Activated naive CD4-positive, alpha-beta T cell treated with anti-CD3 and anti-CD28 coated beads, Interleukin-2, amount 10 ng/mL, durations not matched to agents 7 days and 5 days (primary cell): ENCODE measurements at regions not wholly inside any gene's neighbourhood (a gene's known extent, or its start where the extent isn't known, plus 50 kb on each side); places are given as distances from the start of the nearest gene placed in this dataset.
"Not testable (repeated sequence)": the region's sequence is repeated elsewhere in the genome, so short reads cannot be mapped to it uniquely, and the experiment has no call there.

Experiments used
- CTCF ChIA-PET: fragments of 350-600 bp; sonication (Branson Sonifier 250); formaldehyde crosslinking; loops from one replicate; lab custom pipeline; 2021; ENCODE audit warnings: antibody characterized with exemption; lab: Charles Lee
- DNase-seq: peaks from one replicate; pipeline ENCODE4 v3.0.0-alpha.2; 2020
- H3K27ac Mint-ChIP-seq: one replicate; pipeline ENCODE4 v1.8.0; 2021; ENCODE audit warnings: mild to moderate bottlenecking, moderate library complexity, mixed read lengths
- H3K27me3 Mint-ChIP-seq: one replicate; pipeline ENCODE4 v1.8.0; 2021; ENCODE audit warnings: mild to moderate bottlenecking, mixed read lengths
- H3K36me3 Mint-ChIP-seq: one replicate; pipeline ENCODE4 v1.8.0; 2021; ENCODE audit warnings: mixed read lengths
- H3K4me1 Mint-ChIP-seq: one replicate; pipeline ENCODE4 v1.8.0; 2021; ENCODE audit warnings: mixed read lengths
- H3K4me3 Mint-ChIP-seq: one replicate; pipeline ENCODE4 v1.8.0; 2021; ENCODE audit warnings: mild to moderate bottlenecking, moderate library complexity, mixed read lengths
- H3K9me3 Mint-ChIP-seq: one replicate; pipeline ENCODE4 v1.8.0; 2021; ENCODE audit warnings: mixed read lengths

GRCh38 chr19:30066781-30067759, 125.0 kb downstream of the URI1 start:
- no peaks in the 10 kb centered on the region for H3K4me1 Mint-ChIP-seq
- no peaks in the 10 kb centered on the region for H3K9me3 Mint-ChIP-seq
- no peak overlapping the region for H3K4me3 Mint-ChIP-seq
- no peak for DNase-seq
- no peaks in the 10 kb centered on the region for H3K36me3 Mint-ChIP-seq
- no peaks in the 10 kb centered on the region for H3K27me3 Mint-ChIP-seq
- CTCF ChIA-PET: no interaction called here
- H3K27ac Mint-ChIP-seq: no peak overlapping the region

GRCh38 chr19:30067956-30068506, 126.0 kb downstream of the URI1 start:
- H3K36me3 Mint-ChIP-seq, H3K4me1 Mint-ChIP-seq, DNase-seq, H3K4me3 Mint-ChIP-seq, H3K9me3 Mint-ChIP-seq, H3K27me3 Mint-ChIP-seq, H3K27ac Mint-ChIP-seq, CTCF ChIA-PET: not testable (repeated sequence)

- H3K27ac Mint-ChIP-seq: no peak overlapping the region
- no peaks in the 10 kb centered on the region for H3K36me3 Mint-ChIP-seq
- no peaks in the 10 kb centered on the region for H3K27me3 Mint-ChIP-seq
Measured at GRCh38 chr19:30068528-30069395, 126.7 kb downstream of the URI1 start.

GRCh38 chr19:30069535-30070197, 127.6 kb downstream of the URI1 start:
- Mint-ChIP-seq H3K4me3 (no peak overlapping the region), H3K36me3 (no peaks in the 10 kb centered on the region), H3K27me3 (peaks cover under 1% of the 10 kb centered on the region), H3K9me3 (no peaks in the 10 kb centered on the region), H3K27ac (no peak overlapping the region), H3K4me1 (no peaks in the 10 kb centered on the region)
- CTCF ChIA-PET: no interaction called here
- DNase-seq: no peak

More at GRCh38 chr19:30068528-30069395, 126.7 kb downstream of the URI1 start:
- no peaks in the 10 kb centered on the region for H3K9me3 Mint-ChIP-seq
- no peak for DNase-seq
- H3K4me1 Mint-ChIP-seq: no peaks in the 10 kb centered on the region
- CTCF ChIA-PET: no interaction called here
- H3K4me3 Mint-ChIP-seq: no peak overlapping the region

- DNase-seq: no peak
- no peaks in the 10 kb centered on the region for H3K9me3 Mint-ChIP-seq
- H3K27ac Mint-ChIP-seq: no peak overlapping the region
- H3K27me3 Mint-ChIP-seq: peaks cover 3% of the 10 kb centered on the region
- CTCF ChIA-PET: no interaction called here
- no peaks in the 10 kb centered on the region for H3K4me1 Mint-ChIP-seq
- H3K36me3 Mint-ChIP-seq: no peaks in the 10 kb centered on the region
- H3K4me3 Mint-ChIP-seq: no peak overlapping the region
Measured at GRCh38 chr19:30070198-30070967, 128.3 kb downstream of the URI1 start.

GRCh38 chr19:30070968-30071632, 129.1 kb downstream of the URI1 start:
- CTCF ChIA-PET: no interaction called here
- Mint-ChIP-seq H3K4me1 (no peaks in the 10 kb centered on the region), H3K36me3 (no peaks in the 10 kb centered on the region), H3K27ac (no peak overlapping the region), H3K9me3 (no peaks in the 10 kb centered on the region), H3K27me3 (peaks cover 3% of the 10 kb centered on the region), H3K4me3 (no peak overlapping the region)
- no peak for DNase-seq

GRCh38 chr19:30071871-30072270, 129.8 kb downstream of the URI1 start:
- Mint-ChIP-seq H3K4me1 (no peaks in the 10 kb centered on the region), H3K36me3 (no peaks in the 10 kb centered on the region), H3K27me3 (peaks cover 3% of the 10 kb centered on the region), H3K4me3 (no peak overlapping the region), H3K9me3 (no peaks in the 10 kb centered on the region), H3K27ac (no peak overlapping the region)
- DNase-seq: no peak
- CTCF ChIA-PET: no interaction called here

- no peak for DNase-seq
- Mint-ChIP-seq H3K4me3 (no peak overlapping the region), H3K27me3 (peaks cover 8% of the 10 kb centered on the region), H3K9me3 (no peaks in the 10 kb centered on the region), H3K27ac (no peak overlapping the region), H3K36me3 (no peaks in the 10 kb centered on the region), H3K4me1 (no peaks in the 10 kb centered on the region)
- CTCF ChIA-PET: no interaction called here
Measured at GRCh38 chr19:30073152-30074000, 131.3 kb downstream of the URI1 start.

GRCh38 chr19:30074096-30074495, 132.1 kb downstream of the URI1 start:
- CTCF ChIA-PET: no interaction called here
- Mint-ChIP-seq H3K4me3 (no peak overlapping the region), H3K4me1 (no peaks in the 10 kb centered on the region), H3K27me3 (peaks cover 11% of the 10 kb centered on the region), H3K9me3 (no peaks in the 10 kb centered on the region), H3K27ac (no peak overlapping the region), H3K36me3 (no peaks in the 10 kb centered on the region)
- DNase-seq: no peak

- H3K9me3 Mint-ChIP-seq: no peaks in the 10 kb centered on the region
- CTCF ChIA-PET: no interaction called here
- H3K27me3 Mint-ChIP-seq: peaks cover 11% of the 10 kb centered on the region
- DNase-seq: no peak
- no peaks in the 10 kb centered on the region for H3K36me3 Mint-ChIP-seq
- no peak overlapping the region for H3K27ac Mint-ChIP-seq
- H3K4me1 Mint-ChIP-seq: no peaks in the 10 kb centered on the region
- H3K4me3 Mint-ChIP-seq: no peak overlapping the region
Measured at GRCh38 chr19:30074741-30075715, 133.0 kb downstream of the URI1 start.

- no peak overlapping the region for H3K27ac Mint-ChIP-seq
- CTCF ChIA-PET: no interaction called here
Measured at GRCh38 chr19:30076101-30076551, 134.1 kb downstream of the URI1 start.

More at GRCh38 chr19:30076101-30076551, 134.1 kb downstream of the URI1 start:
- H3K4me3 Mint-ChIP-seq: no peak overlapping the region
- peaks cover 11% of the 10 kb centered on the region for H3K27me3 Mint-ChIP-seq
- H3K4me1 Mint-ChIP-seq: no peaks in the 10 kb centered on the region
- no peaks in the 10 kb centered on the region for H3K9me3 Mint-ChIP-seq
- no peak for DNase-seq
- no peaks in the 10 kb centered on the region for H3K36me3 Mint-ChIP-seq
